SHP77 treated with DMSO at 0.1 percent for 48 hours (cell line): ENCODE measurements at regions not wholly inside any gene's neighbourhood (a gene's known extent, or its start where the extent isn't known, plus 50 kb on each side); places are given as distances from the start of the nearest gene placed in this dataset.

ENCODE experiments used
- DNase-seq: peaks from one replicate; lab custom pipeline; 2025; lab: John Stamatoyannopoulos, UW

DNA sequence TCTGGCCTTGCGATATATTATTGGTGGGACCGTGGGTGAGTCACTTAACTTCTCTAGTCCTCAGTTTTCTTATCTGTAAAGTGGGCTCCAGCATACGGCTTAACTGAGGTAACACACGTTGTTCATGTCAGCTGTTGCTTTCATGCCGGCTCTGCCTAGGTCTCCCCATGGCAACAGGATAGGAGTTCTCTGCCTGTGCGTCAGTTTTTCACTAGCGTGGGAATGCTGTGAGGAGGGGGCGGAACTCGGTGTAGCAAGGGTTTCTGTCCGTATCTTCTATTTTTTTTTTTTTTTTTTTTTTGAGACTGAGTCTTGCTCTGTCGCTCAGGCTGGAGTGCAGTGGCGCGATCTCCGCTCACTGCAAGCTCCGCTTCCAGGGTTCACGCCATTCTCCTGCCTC is 758.5 kb upstream of the RBFOX1 start:
- no peak for DNase-seq

- peak; percentile 5 for DNase-seq
Measured at GRCh38 chr16:6573577-6573976, 759.1 kb upstream of the RBFOX1 start.

DNA sequence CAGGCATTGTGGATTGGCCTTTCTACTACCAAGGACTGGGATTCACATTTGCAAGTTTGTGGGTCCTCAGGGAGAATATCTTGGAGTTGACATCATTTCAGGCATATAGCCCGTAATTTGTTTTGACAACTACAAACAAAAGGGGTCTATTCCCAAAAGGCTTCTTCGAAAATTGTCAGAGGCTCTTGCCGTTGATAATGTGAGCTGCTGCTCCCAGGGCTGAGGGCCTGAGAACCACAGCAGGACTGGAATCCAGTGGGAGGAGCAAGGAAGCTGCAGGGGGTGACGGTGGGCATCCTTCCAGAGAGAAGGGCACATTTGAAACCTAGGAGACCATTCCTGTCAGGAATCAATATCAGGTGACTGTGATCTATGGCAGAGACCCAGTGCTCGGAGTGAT is 761.6 kb upstream of the RBFOX1 start:
- DNase-seq: no peak

GRCh38 chr16:6570530-6570929 is 762.1 kb upstream of the RBFOX1 start:
- no peak for DNase-seq

- DNase-seq: no peak
Measured at GRCh38 chr16:6562986-6563385, 769.7 kb upstream of the RBFOX1 start.

- DNase-seq: no peak
Measured at GRCh38 chr16:6560306-6561100, 772.1 kb upstream of the RBFOX1 start.

DNA sequence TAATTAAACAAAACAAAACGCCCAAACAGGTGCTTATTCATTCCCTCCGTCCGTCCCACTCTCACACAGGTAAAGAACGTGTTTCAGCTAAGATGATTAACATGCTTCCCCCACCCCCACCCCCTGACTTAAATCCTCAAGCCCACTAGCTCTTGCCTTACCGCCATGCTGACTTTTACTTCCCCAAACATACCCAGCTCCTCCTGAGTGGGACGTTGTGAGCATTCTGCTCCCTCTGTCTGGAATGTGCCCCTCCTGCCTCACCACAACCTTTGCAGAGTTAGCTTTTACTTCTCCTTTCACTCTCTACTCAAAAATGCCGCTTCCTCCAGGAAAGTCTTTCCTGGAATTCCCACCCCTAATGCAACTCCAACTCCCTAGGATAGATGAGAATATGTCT is 774.0 kb upstream of the RBFOX1 start:
- DNase-seq: no peak

DNA sequence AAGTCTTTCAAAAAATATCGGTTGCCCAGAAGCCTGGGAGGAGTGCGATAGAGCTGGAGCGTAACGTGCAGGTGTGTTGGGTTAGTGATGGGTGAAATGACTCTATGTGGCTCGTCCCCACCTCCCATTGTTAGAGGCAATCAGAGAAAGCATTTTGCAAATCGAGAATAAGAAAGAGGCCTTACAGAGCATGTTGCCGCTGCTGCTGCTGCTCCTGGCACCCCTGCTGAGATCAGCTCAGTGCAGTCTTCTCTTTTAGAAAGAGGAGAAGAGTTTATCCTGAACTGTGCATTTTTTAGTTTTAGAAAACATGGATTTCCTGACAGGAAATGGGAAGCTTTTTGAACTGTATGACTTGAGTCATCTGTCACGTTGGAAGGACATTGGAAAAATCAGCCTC is 774.5 kb upstream of the RBFOX1 start:
- DNase-seq: no peak

DNA sequence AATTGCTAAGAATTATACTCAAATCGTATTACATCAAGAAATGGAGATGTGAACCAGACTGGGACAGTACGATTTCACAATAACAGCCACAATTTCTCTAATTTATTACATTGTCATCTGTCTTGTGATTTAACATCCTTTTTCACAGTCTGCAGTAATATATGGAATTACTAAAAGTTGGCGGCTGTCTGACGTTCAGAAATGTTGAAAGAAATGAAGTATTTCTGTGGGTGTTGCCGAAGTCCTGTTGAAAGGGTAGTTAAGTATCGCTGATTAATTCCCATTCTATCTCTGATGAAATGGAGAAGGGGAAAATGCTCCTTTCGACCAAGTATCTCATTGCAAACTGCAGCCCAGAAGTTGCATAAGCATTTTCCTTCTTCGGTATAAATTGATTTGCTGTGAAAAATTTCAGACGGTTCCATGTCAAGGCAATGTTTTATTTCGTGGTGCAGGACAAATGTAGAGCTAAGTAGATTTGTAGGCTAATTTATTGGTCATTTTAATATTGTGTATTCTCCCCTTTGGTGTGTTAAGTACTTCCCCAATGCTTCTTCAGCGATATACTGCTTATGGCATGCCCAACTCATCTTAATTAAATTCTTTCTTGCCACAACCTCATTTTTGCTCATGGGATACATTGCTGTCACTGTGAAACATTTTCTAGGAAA is 775.2 kb upstream of the RBFOX1 start:
- no peak for DNase-seq

DNA sequence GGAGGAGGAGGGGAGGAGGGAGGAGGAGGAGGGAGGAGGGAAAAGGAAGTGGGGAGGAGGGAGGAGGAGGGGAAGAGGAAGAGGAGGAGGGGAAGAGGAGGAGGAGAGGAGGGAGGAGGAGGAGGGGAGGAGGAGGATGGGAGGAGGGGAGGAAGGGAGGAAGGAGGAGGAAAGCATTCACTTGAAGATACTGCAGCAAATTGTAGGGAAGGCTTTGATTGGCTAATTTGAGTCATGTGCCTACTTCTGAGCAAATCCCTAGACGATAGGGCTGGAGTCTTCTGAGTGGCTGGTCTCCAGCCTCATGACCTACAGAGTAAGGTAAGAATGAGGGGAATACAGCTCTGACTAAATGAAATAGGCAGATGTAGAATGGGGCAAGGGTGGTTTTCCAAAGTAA is 783.2 kb upstream of the RBFOX1 start:
- DNase-seq: no peak

- DNase-seq: no peak
Measured at GRCh38 chr16:6548507-6548906, 784.1 kb upstream of the RBFOX1 start.

- no peak for DNase-seq
Measured at GRCh38 chr16:6547131-6547530, 785.5 kb upstream of the RBFOX1 start.

DNA sequence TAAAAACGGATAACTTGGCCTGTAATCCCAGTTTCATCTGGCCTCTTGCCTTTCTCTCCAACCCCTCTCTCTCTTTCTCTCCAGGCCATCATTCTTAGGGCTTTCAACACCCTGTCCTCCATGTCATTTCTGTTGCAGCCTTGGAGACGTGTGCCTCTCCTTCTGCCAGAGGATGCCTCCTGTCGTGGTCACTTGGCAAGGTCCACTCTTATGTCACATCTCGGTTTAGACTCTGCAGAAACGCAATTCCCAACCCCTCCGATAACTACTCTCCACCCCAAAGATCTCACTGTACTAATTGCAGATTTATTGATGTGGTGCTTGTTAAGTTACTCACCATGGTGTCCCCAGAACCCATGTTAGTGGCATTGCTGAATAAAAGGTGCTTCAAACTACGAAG is 787.3 kb upstream of the RBFOX1 start:
- no peak for DNase-seq

DNA sequence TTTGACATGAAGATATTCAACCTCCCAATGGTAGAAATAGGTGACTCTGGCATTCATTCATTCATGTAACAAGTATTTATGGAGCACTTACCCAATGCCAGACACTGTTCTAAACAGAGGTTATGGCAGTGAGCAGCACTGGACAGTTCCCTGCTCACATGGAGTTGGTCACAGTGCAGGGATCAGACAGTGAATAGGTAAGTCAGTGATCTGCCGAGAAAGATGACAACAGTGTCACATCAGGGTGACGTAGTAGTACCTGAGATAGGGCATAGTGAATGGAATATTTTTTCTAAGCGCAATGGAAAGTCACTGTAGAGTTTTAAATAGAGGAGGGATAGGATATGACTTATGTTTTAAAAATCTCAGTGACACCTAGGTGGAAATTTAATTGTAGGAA is 791.4 kb upstream of the RBFOX1 start:
- no peak for DNase-seq

GRCh38 chr16:6536411-6536810 is 796.2 kb upstream of the RBFOX1 start:
- DNase-seq: no peak

DNA sequence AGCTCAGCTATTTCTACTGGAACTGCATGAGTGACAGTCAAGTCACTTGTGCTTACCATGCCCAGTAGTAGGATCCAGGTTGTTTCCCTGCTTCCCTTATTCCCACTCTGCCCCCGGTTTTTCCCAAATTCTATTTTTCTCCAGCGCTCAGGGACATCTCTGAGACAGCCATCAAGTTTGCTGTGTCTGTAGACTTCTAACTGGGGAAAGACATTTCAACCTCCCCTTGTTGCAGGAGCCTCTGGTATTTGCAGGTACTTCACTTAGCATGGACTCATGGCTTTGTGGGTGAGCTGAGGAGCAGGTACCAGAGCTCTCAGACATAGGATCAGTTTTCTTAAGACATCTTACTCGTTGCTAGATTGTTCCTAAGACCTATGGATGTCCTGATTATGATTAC is 801.6 kb upstream of the RBFOX1 start:
- DNase-seq: no peak

DNA sequence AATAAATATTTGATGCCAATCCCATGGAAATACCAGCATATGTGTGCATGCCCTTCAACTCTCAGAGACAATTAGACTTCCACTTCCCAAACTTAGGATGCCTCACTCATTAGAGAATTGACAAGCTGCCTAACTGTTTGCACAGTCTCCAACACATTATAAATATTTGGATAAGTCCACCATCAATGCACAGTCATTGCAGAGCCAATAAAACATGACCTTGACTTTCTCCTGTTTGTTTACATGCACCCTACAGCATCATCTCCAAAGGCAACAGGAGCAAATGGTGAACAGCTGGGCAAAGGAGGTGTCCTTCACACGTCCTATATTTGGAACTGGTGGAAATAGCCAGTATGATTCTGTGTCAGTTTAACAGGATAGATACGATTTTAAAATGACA is 804.4 kb upstream of the RBFOX1 start:
- DNase-seq: peak; percentile 3

- DNase-seq: no peak
Measured at GRCh38 chr16:6527646-6528045, 805.0 kb upstream of the RBFOX1 start.

GRCh38 chr16:6524501-6524900 is 808.1 kb upstream of the RBFOX1 start:
- no peak for DNase-seq

- no peak for DNase-seq
Measured at GRCh38 chr16:6517020-6517720, 815.5 kb upstream of the RBFOX1 start.

DNA sequence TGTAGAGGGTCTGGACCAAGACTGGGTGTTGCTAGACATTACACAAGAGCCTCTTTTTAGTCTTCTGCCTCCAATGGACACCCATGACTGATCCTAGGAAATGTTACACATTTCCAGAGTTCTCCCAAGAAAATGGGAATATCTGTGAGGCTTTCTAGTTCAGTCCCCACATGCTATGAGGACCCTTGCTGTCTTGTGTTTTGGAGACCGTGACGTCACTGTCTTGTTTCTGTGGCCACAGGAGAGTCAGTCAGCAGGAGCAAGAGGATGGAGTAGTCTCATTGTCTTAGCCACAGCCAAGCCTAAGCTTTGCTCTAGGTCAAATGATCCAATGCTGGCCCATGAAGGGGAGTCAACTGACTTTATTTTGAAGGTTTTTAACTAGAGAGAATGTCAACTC is 820.1 kb upstream of the RBFOX1 start:
- DNase-seq: no peak

- no peak for DNase-seq
Measured at GRCh38 chr16:6510261-6510660, 822.4 kb upstream of the RBFOX1 start.

DNA sequence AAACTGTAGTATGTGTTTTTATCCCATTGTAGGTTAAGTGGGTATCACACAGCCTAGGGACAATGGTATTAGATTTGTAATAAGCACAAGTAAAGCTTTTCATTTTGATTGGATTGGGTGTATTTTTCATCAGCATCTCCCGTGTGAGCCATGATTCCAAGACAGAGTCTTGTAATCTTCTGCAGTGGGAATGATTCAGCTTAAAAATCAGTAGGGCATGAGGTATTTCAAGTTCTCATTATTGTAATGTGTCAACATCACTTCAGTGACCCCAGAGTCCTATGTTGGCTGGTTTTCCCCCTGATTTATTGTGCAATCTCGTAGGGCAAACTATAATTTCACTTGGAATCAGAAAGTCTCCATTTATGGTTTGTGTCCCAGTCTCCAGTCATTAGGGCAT is 833.2 kb upstream of the RBFOX1 start:
- no peak for DNase-seq
